WTC11 (cell line): ENCODE measurements at regions not wholly inside any gene's neighbourhood (a gene's known extent, or its start where the extent isn't known, plus 50 kb on each side); places are given as distances from the start of the nearest gene placed in this dataset.

Experiments used
- ATAC-seq: fragments of 200-7000 bp; cut with Tn5 transposase; 2 replicates; pipeline ENCODE4 v1.10.0; 2021; ENCODE audit warnings: mild to moderate bottlenecking, moderate library complexity
- CTCF ChIA-PET: fragments of 300-600 bp; sonication (Branson Sonifier 250); formaldehyde crosslinking; loops from one replicate; lab custom pipeline; 2021; ENCODE audit warnings: antibody characterized with exemption; lab: Charles Lee
- POLR2A ChIA-PET: fragments of 350-600 bp; sonication (Branson Sonifier 250); formaldehyde crosslinking; loops from one replicate; lab custom pipeline; 2021; ENCODE audit warnings: antibody characterized with exemption; lab: Charles Lee
- DNase-seq: peaks from one replicate; pipeline ENCODE4 v3.0.0; 2021; ENCODE audit warnings: low spot score
- H3K27ac Mint-ChIP-seq: 2 replicates; pipeline ENCODE4 v1.8.0; 2021; ENCODE audit warnings: mixed read lengths
- H3K27me3 Mint-ChIP-seq: 2 replicates; pipeline ENCODE4 v1.8.0; 2021; ENCODE audit warnings: low read depth, mild to moderate bottlenecking, moderate library complexity, mixed read lengths
- H3K36me3 Mint-ChIP-seq: 2 replicates; pipeline ENCODE4 v1.8.0; 2021; ENCODE audit warnings: mixed read lengths
- H3K4me1 Mint-ChIP-seq: 2 replicates; pipeline ENCODE4 v1.8.0; 2022; ENCODE audit warnings: mixed read lengths
- H3K4me3 Mint-ChIP-seq: 2 replicates; pipeline ENCODE4 v1.8.0; 2021; ENCODE audit warnings: mild to moderate bottlenecking, moderate library complexity, mixed read lengths
- H3K9me3 Mint-ChIP-seq: 2 replicates; pipeline ENCODE4 v1.8.0; 2021; ENCODE audit warnings: mixed read lengths
- AFF4 ChIP-seq: sonication (generic); formaldehyde crosslinking; IDR thresholded peaks from 2 replicates; pipeline ENCODE4 v1.8.1; 2023; ENCODE audit warnings: mild to moderate bottlenecking, missing genetic modification reagents, borderline replicate concordance
- ARID4B ChIP-seq: sonication (generic); formaldehyde crosslinking; IDR thresholded peaks from 2 replicates; pipeline ENCODE4 v1.8.0; 2023; ENCODE audit warnings: missing genetic modification reagents, mild to moderate bottlenecking, borderline replicate concordance
- ATF6 ChIP-seq: sonication (generic); formaldehyde crosslinking; IDR thresholded peaks from 2 replicates; pipeline ENCODE4 v1.8.1; 2023; ENCODE audit warnings: mild to moderate bottlenecking, missing genetic modification reagents
- CBFB ChIP-seq: sonication (generic); formaldehyde crosslinking; IDR thresholded peaks from 2 replicates; pipeline ENCODE4 v1.8.1; 2022; ENCODE audit warnings: mild to moderate bottlenecking, low read depth, missing genetic modification reagents
- GTF2I ChIP-seq: fragments of 250-450 bp; sonication (Bioruptor Pico); conservative IDR thresholded peaks from 2 replicates; pipeline ENCODE4 v1.4.0; 2021; ENCODE audit warnings: mild to moderate bottlenecking
- IRF2 ChIP-seq: sonication (generic); formaldehyde crosslinking; IDR thresholded peaks from 2 replicates; pipeline ENCODE4 v1.8.0; 2022; ENCODE audit warnings: low read depth, missing genetic modification reagents, borderline replicate concordance
- KAT7 ChIP-seq: sonication (generic); formaldehyde crosslinking; IDR thresholded peaks from 2 replicates; pipeline ENCODE4 v1.8.1; 2023; ENCODE audit warnings: missing genetic modification reagents, mild to moderate bottlenecking, borderline replicate concordance
- MLX ChIP-seq: sonication (generic); formaldehyde crosslinking; IDR thresholded peaks from 2 replicates; pipeline ENCODE4 v1.8.1; 2023; ENCODE audit warnings: mild to moderate bottlenecking, missing genetic modification reagents, moderate library complexity
- PRRX2 ChIP-seq: fragments of 250-450 bp; sonication (Bioruptor Pico); IDR thresholded peaks from 2 replicates; pipeline ENCODE4 v1.8.0; 2021; ENCODE audit warnings: mild to moderate bottlenecking
- ZMAT4 ChIP-seq: fragments of 250-450 bp; sonication (Bioruptor Pico); IDR thresholded peaks from 2 replicates; pipeline ENCODE4 v1.9.0; 2021; ENCODE audit warnings: mild to moderate bottlenecking
- ZNF138 ChIP-seq: sonication (generic); formaldehyde crosslinking; conservative IDR thresholded peaks from 2 replicates; pipeline ENCODE4 v1.8.1; 2022; ENCODE audit warnings: mild to moderate bottlenecking, moderate library complexity, missing genetic modification reagents
- ZNF263 ChIP-seq: sonication (generic); formaldehyde crosslinking; IDR thresholded peaks from 2 replicates; pipeline ENCODE4 v1.8.1; 2022; ENCODE audit warnings: low read depth, mild to moderate bottlenecking, moderate library complexity, missing genetic modification reagents
- ZNF423 ChIP-seq: fragments of 250-450 bp; sonication (Bioruptor Pico); IDR thresholded peaks from 2 replicates; pipeline ENCODE4 v2.1.2; 2022; ENCODE audit warnings: mild to moderate bottlenecking, moderate library complexity
- ZNF532 ChIP-seq: fragments of 250-450 bp; sonication (Bioruptor Pico); IDR thresholded peaks from 2 replicates; pipeline ENCODE4 v1.9.0; 2021; ENCODE audit warnings: mild to moderate bottlenecking, borderline replicate concordance

- TF ChIP-seq ZNF138 (CRISPR knock-in tag) (no peak), KAT7 (CRISPR knock-in tag) (no peak), ZNF423 (CRISPR knock-in tag) (no peak)
These were observed 518.6 kb downstream of the TFAP2B start (continued) for GRCh38 chr6:51337277-51337676.

GRCh38 chr6:51339108-51339507 lies 520.4 kb downstream of the TFAP2B start:
- no peaks in the 10 kb centered on the region for H3K27me3 Mint-ChIP-seq
- ChIA-PET POLR2A (no interaction called here), CTCF (no interaction called here)
- H3K9me3 Mint-ChIP-seq: no peaks in the 10 kb centered on the region
- H3K36me3 Mint-ChIP-seq: no peaks in the 10 kb centered on the region
- ATAC-seq (peak; percentile 44), DNase-seq (no peak)
- H3K27ac Mint-ChIP-seq: no peak overlapping the region
- no peak for TF ChIP-seq MLX (CRISPR knock-in tag)
- no peak for TF ChIP-seq ZNF532 (CRISPR knock-in tag)
- H3K4me3 Mint-ChIP-seq: no peak overlapping the region
- H3K4me1 Mint-ChIP-seq: no peaks in the 10 kb centered on the region

GRCh38 chr6:51339728-51340127 lies 521.1 kb downstream of the TFAP2B start:
- Mint-ChIP-seq H3K36me3 (no peaks in the 10 kb centered on the region), H3K27ac (no peak overlapping the region), H3K4me3 (no peak overlapping the region), H3K9me3 (peaks cover under 1% of the 10 kb centered on the region; the same call in 1 of the 2 replicates), H3K27me3 (no peaks in the 10 kb centered on the region), H3K4me1 (no peaks in the 10 kb centered on the region)
- CTCF ChIA-PET: no interaction called here
- ATAC-seq (peak; percentile 71), DNase-seq (no peak)
- TF ChIP-seq PRRX2 (CRISPR knock-in tag) (no peak), ZNF423 (CRISPR knock-in tag) (no peak), ZMAT4 (no peak), AFF4 (CRISPR knock-in tag) (no peak), CBFB (CRISPR knock-in tag) (no peak)
- POLR2A ChIA-PET: no interaction called here

- DNase-seq: no peak
- H3K4me3 Mint-ChIP-seq: no peak overlapping the region
- ChIA-PET CTCF (no interaction called here), POLR2A (no interaction called here)
- no peak overlapping the region for H3K27ac Mint-ChIP-seq
- no peaks in the 10 kb centered on the region for H3K4me1 Mint-ChIP-seq
- no peak for ATAC-seq
- no peaks in the 10 kb centered on the region for H3K27me3 Mint-ChIP-seq
- H3K36me3 Mint-ChIP-seq: no peaks in the 10 kb centered on the region
- H3K9me3 Mint-ChIP-seq: peaks cover 15% of the 10 kb centered on the region
- no peak for TF ChIP-seq GTF2I (CRISPR knock-in tag)
- TF ChIP-seq ZNF263 (CRISPR knock-in tag): no peak
- TF ChIP-seq ATF6 (CRISPR knock-in tag): no peak
- no peak for TF ChIP-seq ARID4B (CRISPR knock-in tag)
- TF ChIP-seq IRF2 (CRISPR knock-in tag): no peak
These were observed 523.7 kb downstream of the TFAP2B start for GRCh38 chr6:51342393-51342792.
